ENCODE measurements at regions not wholly inside any gene's neighbourhood (a gene's known extent, or its start where the extent isn't known, plus 50 kb on each side); places are given as distances from the start of the nearest gene placed in this dataset.
A peak's percentile ranks its signal among the peaks of the same experiment; 100 is the strongest.

DNA sequence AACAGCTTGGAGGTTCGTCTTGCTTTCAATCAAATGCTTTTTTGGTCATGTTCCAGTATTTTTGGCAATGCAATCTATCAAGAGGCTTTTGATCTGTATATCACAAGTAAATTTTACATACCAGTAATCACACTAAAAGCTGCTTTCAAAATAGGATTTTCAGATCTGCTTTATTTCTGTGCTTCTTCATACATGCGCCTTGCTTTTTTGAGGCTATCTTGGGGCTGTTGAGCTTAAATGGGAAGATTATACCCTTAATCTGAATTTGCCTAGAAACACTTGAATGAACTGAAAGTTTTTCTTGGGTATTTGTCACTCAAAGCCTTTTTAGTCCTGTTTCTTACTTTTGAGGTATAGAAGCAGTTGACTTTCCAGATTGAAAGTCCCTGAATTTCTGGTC, 62.1 kb upstream of the DCBLD2 start:
- no peak for DNase-seq (ENCODE audit: low read depth)

GRCh38 chr3:98962951-98963350, 61.5 kb upstream of the DCBLD2 start:
- DNase-seq (ENCODE audit: low read depth): peak; percentile 33

GRCh38 chr3:98962189-98962930, 60.9 kb upstream of the DCBLD2 start:
- DNase-seq (ENCODE audit: low read depth): peak; percentile 99

GRCh38 chr3:98961161-98962155, 60.0 kb upstream of the DCBLD2 start:
- peak; percentile 55 for DNase-seq (ENCODE audit: low read depth)

DNA sequence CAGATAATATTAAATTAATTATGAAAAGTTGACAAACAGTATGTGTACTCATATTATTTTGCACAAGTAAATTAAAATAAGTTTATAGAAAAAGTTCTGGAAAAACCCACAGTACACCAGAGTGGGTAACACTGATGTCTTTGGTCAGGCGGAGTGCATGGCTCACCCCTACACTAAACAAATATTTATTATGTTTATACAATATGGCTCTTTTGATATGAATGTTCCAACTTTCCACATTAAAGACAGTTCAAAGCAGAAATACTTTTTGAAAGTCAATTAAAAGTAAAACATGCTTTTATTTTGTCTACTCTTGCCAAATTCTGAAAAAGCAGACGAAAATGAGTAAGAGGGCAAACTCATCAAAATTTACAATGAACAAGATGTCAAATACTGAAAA, 56.2 kb upstream of the DCBLD2 start:
- DNase-seq (ENCODE audit: low read depth): no peak

GRCh38 chr3:98956008-98956407, 54.5 kb upstream of the DCBLD2 start:
- no peak for DNase-seq (ENCODE audit: low read depth)

DNA sequence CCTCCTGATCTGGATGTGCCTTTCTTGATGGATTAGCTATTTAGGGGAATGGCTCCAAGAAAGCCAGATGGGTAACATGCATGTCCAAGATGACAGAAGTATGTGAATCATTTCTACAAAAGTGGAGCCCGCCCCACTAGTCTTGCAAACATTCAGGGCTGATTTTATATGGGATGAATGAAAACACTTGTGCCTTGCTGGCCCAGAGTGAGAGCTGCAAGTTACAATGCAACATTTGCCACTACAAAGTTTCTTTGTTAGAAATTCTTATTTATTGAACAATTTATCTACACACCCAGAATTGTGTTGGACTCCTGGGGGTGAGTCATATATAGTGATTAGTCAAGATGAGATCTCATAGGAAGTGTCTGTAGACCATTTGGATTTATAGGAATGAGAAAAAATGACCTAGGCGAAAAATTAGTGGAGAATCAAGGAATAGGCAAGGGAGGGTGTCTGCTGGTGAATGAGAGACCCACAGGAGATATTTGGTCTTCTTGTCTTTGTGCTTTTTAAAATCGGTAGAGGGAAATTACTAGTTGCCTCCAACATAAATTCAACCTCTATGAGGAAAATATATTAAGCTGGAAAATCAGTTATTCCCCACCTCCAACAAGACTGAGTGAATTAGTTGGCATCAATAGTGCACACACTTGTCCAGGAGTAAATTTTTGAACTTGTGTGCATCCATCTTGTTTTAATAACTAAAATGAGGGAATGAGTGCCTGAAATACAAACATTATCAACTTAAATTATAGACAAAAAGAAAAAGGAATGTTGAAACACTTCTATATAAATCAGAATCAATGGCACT, 53.5 kb upstream of the DCBLD2 start:
- peak; percentile 31 for DNase-seq (ENCODE audit: low read depth)

DNA sequence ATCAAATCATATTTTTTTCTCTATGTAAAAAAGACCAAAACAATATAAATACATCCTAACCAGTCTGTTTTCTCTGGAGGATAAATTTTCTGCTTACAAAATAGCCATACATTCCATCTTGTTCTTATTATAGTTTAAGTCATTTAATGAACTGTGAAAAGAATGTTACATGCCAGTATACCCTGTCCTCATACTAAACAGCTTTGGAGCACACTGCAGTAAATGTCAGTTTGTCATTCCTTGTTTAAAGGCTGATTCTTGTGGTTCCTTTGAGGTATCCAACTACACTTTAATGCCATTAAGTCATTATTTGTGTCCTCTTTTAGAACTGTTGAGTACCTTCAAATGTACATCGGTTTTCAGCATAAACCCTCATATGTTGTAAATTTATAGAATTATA, 52.7 kb upstream of the DCBLD2 start:
- DNase-seq (ENCODE audit: low read depth): peak; percentile 32

DNA sequence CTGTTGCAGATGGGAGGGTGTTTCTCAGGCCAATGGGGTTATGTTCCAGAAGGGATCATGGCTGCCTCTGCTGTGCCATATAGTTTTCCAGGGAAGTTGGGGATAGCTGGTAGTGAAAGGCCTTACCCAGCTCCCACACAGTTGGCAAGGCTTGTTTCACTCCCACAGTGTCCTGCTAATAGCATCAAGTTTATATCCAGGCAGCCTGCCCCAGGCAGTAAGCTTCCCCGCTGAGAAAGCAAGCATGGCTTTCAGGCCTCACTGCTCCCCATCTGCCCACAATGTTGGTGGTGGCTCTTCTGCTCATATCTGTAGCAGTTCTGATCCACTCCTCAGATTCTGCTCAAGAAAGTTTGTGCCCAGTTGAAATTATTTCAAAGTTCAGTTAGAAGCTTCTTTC, 50.9 kb upstream of the DCBLD2 start:
- no peak for DNase-seq (ENCODE audit: low read depth)

Data from renal cortical epithelial cell (primary cell).